Colonic mucosa (tissue), 4 donors: ENCODE measurements at regions not wholly inside any gene's neighbourhood (a gene's known extent, or its start where the extent isn't known, plus 50 kb on each side); places are given as distances from the start of the nearest gene placed in this dataset.

Source experiments
- DNase-seq: peaks from one replicate; pipeline ENCODE4 v3.0.0-alpha.2; 2020
- H3K27ac ChIP-seq: fragments of 200-600 bp; one replicate; pipeline ENCODE4 v1.8.0; 2021
- H3K27me3 ChIP-seq: fragments of 200-600 bp; one replicate; pipeline ENCODE4 v1.8.0; 2021
- H3K36me3 ChIP-seq: fragments of 200-600 bp; one replicate; pipeline ENCODE4 v1.8.0; 2021
- H3K4me1 ChIP-seq: fragments of 200-600 bp; one replicate; pipeline ENCODE4 v1.8.0; 2021; ENCODE audit warnings: mild to moderate bottlenecking
- H3K4me3 ChIP-seq: fragments of 200-600 bp; one replicate; pipeline ENCODE4 v1.8.0; 2021
- H3K9ac ChIP-seq, 2 donors: one replicate each; pipeline ENCODE4 v1.7.0; 2013; ENCODE audit warnings: control low read depth in 2 of 2, low read depth in 2 of 2, low read length in 2 of 2
- H3K9me3 ChIP-seq: fragments of 200-600 bp; one replicate; pipeline ENCODE4 v1.8.0; 2021
- CTCF ChIP-seq: fragments of 200-600 bp; IDR thresholded peaks from one replicate; pipeline ENCODE4 v1.8.0; 2022; ENCODE audit warnings: antibody characterized with exemption, mild to moderate bottlenecking
- intact Hi-C: fragments of 100-400 bp; cut with DNase I; formaldehyde crosslinking; loops from one replicate; pipeline ENCODE4 v1.14.1; 2022
- donor health status: healthy.
- donor health status: DM: no; HTN: no; CAD: no.
- donor health status: DM: no; HTN: no; CAD: no.

GRCh38 chr4:125961626-125962025, 646.9 kb downstream of the FAT4 start:
- H3K9me3 ChIP-seq = no peaks in the 10 kb centered on the region
- DNase-seq = no peak

GRCh38 chr4:125975861-125976397, 661.2 kb downstream of the FAT4 start:
- Histone ChIP-seq H3K36me3 (no peaks in the 10 kb centered on the region), H3K4me3 (no peak overlapping the region), H3K9me3 (no peaks in the 10 kb centered on the region), H3K27me3 (no peaks in the 10 kb centered on the region), H3K27ac (no peak overlapping the region), H3K4me1 (no peaks in the 10 kb centered on the region), H3K9ac (no peak overlapping the region)
- DNase-seq = no peak
- TF ChIP-seq CTCF = no peak
- intact Hi-C loops = no loop called here

More at GRCh38 chr4:125961626-125962025, 646.9 kb downstream of the FAT4 start:
- Histone ChIP-seq H3K27ac (no peak overlapping the region), H3K9ac (no peak overlapping the region), H3K4me1 (no peaks in the 10 kb centered on the region), H3K36me3 (no peaks in the 10 kb centered on the region), H3K4me3 (no peak overlapping the region), H3K27me3 (no peaks in the 10 kb centered on the region)
- TF ChIP-seq CTCF = no peak
- intact Hi-C loops = no loop called here

GRCh38 chr4:125979950-125980349, 665.2 kb downstream of the FAT4 start:
- H3K9me3 ChIP-seq = no peaks in the 10 kb centered on the region
- no peak for DNase-seq
- intact Hi-C loops = no loop called here

GRCh38 chr4:125983168-125983567, 668.4 kb downstream of the FAT4 start:
- no peak for DNase-seq
- no peak overlapping the region for H3K27ac ChIP-seq
- intact Hi-C loops = no loop called here

More at GRCh38 chr4:125979950-125980349, 665.2 kb downstream of the FAT4 start:
- no peak for TF ChIP-seq CTCF
- H3K9ac ChIP-seq = no peak overlapping the region
- no peak overlapping the region for H3K27ac ChIP-seq
- no peak overlapping the region for H3K4me3 ChIP-seq
- H3K4me1 ChIP-seq = no peaks in the 10 kb centered on the region
- no peaks in the 10 kb centered on the region for H3K27me3 ChIP-seq
- no peaks in the 10 kb centered on the region for H3K36me3 ChIP-seq

GRCh38 chr4:125985856-125986255, 671.1 kb downstream of the FAT4 start:
- TF ChIP-seq CTCF = no peak
- Histone ChIP-seq H3K9me3 (no peaks in the 10 kb centered on the region), H3K4me3 (no peak overlapping the region), H3K9ac (no peak overlapping the region), H3K27me3 (no peaks in the 10 kb centered on the region), H3K36me3 (no peaks in the 10 kb centered on the region), H3K27ac (no peak overlapping the region), H3K4me1 (no peaks in the 10 kb centered on the region)
- no peak for DNase-seq
- intact Hi-C loops = no loop called here

More at GRCh38 chr4:125983168-125983567, 668.4 kb downstream of the FAT4 start:
- H3K4me1 ChIP-seq = no peaks in the 10 kb centered on the region
- H3K9me3 ChIP-seq = no peaks in the 10 kb centered on the region
- H3K9ac ChIP-seq = no peak overlapping the region
- H3K27me3 ChIP-seq = no peaks in the 10 kb centered on the region
- TF ChIP-seq CTCF = no peak
- no peak overlapping the region for H3K4me3 ChIP-seq
- H3K36me3 ChIP-seq = no peaks in the 10 kb centered on the region
